HEK293T (cell line): ENCODE measurements at regions not wholly inside any gene's neighbourhood (a gene's known extent, or its start where the extent isn't known, plus 50 kb on each side); places are given as distances from the start of the nearest gene placed in this dataset.
"Not testable (repeated sequence)": the region's sequence is repeated elsewhere in the genome, so short reads cannot be mapped to it uniquely, and the experiment has no call there.

Experiments
- ARNT ChIP-seq: fragments of 450-650 bp; IDR thresholded peaks from 2 replicates; pipeline ENCODE4 v1.6.1; 2017; ENCODE audit warnings: mild to moderate bottlenecking
- BHLHE40 ChIP-seq: fragments of 450-650 bp; IDR thresholded peaks from 2 replicates; pipeline ENCODE4 v1.6.1; 2016; ENCODE audit warnings: mild to moderate bottlenecking, moderate library complexity, borderline replicate concordance
- CTBP1 ChIP-seq: fragments of 450-650 bp; IDR thresholded peaks from 2 replicates; pipeline ENCODE4 v1.6.1; 2016; ENCODE audit warnings: borderline replicate concordance
- ELF4 ChIP-seq: fragments of 450-650 bp; IDR thresholded peaks from 2 replicates; pipeline ENCODE4 v1.6.1; 2017; ENCODE audit warnings: antibody characterized with exemption
- FOXK2 ChIP-seq: fragments of 450-650 bp; IDR thresholded peaks from 2 replicates; pipeline ENCODE4 v1.6.1; 2016; ENCODE audit warnings: mild to moderate bottlenecking
- FOXM1 ChIP-seq: fragments of 450-650 bp; IDR thresholded peaks from 2 replicates; pipeline ENCODE4 v1.6.1; 2017; ENCODE audit warnings: mild to moderate bottlenecking, borderline replicate concordance
- HDGF ChIP-seq: fragments of 450-650 bp; IDR thresholded peaks from 2 replicates; pipeline ENCODE4 v1.6.1; 2017; ENCODE audit warnings: antibody characterized with exemption, borderline replicate concordance
- L3MBTL2 ChIP-seq: fragments of 450-650 bp; conservative IDR thresholded peaks from 2 replicates; pipeline ENCODE4 v1.6.1; 2016; ENCODE audit warnings: mild to moderate bottlenecking
- NFRKB ChIP-seq: fragments of 450-650 bp; IDR thresholded peaks from 2 replicates; pipeline ENCODE4 v1.6.1; 2016; ENCODE audit warnings: mild to moderate bottlenecking, moderate library complexity
- PKNOX1 ChIP-seq: fragments of 450-650 bp; IDR thresholded peaks from 2 replicates; pipeline ENCODE4 v1.6.1; 2016
- SP1 ChIP-seq: fragments of 450-650 bp; IDR thresholded peaks from 2 replicates; pipeline ENCODE4 v1.6.1; 2017
- SUZ12 ChIP-seq: fragments of 450-650 bp; IDR thresholded peaks from 2 replicates; pipeline ENCODE4 v1.6.1; 2016; ENCODE audit warnings: mild to moderate bottlenecking
- TARDBP ChIP-seq: fragments of 450-650 bp; IDR thresholded peaks from 2 replicates; pipeline ENCODE4 v1.6.1; 2016
- ZNF384 ChIP-seq: fragments of 450-650 bp; IDR thresholded peaks from 2 replicates; pipeline ENCODE4 v1.6.1; 2016

- not testable (repeated sequence) for TF ChIP-seq SP1, FOXM1, BHLHE40, ARNT, L3MBTL2, PKNOX1, SUZ12, NFRKB, ELF4, CTBP1, TARDBP, ZNF384, HDGF, FOXK2
Measured at GRCh38 chr21:10413247-10414120, 107.9 kb upstream of the TPTE start.
